HG02642 (cell line): ENCODE measurements at regions not wholly inside any gene's neighbourhood (a gene's known extent, or its start where the extent isn't known, plus 50 kb on each side); places are given as distances from the start of the nearest gene placed in this dataset.
"Not testable (repeated sequence)": the region's sequence is repeated elsewhere in the genome, so short reads cannot be mapped to it uniquely, and the experiment has no call there.

Experiments used
- ATAC-seq: cut with Tn5 transposase; IDR thresholded peaks from one replicate; pipeline ENCODE4 v1.9.1; 2021; ENCODE audit warnings: mild to moderate bottlenecking; ENCODE audit not compliant: unreplicated experiment, poor library complexity

DNA sequence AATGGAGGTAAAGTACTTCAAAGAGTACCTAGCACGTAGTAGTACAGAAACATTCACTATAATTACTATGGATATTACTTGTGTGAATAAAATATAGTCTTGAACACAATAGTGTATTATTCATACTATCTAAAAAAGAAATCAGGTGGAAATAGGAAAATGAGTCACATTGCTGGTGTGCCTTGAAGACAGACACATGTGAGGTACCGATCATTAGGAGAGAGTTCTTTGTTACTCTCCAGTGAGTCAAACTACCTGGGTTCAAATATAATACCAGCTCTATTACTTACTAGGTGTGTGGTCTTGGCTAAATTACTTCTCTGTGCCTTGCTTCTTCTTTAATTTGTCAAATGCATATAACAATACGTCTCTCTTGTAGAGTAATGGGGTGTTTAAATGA lies 50.8 kb upstream of the BEND6 start:
- no peak for ATAC-seq

GRCh38 chr6:56902641-56903464 lies 52.1 kb upstream of the BEND6 start:
- ATAC-seq, result no peak

GRCh38 chr6:56900784-56901183 lies 54.1 kb upstream of the BEND6 start:
- ATAC-seq, result no peak

GRCh38 chr6:56899753-56900152 lies 55.2 kb upstream of the BEND6 start:
- no peak for ATAC-seq

GRCh38 chr6:56899311-56899710 lies 55.6 kb upstream of the BEND6 start:
- no peak for ATAC-seq

DNA sequence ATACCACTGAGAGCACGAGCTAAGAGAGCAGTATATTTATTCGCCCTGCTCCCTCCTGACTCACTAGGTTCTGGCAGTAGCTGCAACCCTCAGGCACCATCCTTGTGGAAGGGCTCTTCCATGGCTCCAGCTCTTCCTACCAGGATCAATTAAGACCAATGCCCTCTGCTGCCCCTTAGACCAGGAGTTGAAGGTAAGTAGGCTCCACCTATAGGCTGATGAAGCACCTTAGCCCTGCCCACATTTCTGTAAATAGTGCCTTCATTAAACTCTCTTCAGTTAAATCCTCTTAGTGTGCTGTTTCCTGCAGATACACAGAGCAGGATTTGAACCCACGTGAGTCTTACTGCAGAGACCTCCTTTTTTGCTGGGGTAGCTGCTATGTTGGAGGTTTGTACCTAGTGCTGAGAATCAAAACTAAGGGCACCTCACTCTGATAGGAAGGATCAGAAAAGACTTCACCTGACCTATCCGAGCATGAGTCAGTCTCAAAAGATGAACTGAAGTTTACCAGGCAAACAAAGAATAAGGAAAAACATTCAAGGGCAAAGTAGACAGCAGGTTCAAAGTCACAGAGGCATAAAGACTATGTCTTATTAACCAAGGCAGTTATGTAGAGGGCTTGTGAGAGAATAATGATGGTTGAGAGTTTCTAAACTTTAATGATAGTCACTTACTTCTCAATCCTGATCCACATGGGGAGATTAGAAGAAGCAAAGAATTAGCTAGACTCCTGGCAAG lies 56.9 kb upstream of the BEND6 start:
- ATAC-seq, result no peak

DNA sequence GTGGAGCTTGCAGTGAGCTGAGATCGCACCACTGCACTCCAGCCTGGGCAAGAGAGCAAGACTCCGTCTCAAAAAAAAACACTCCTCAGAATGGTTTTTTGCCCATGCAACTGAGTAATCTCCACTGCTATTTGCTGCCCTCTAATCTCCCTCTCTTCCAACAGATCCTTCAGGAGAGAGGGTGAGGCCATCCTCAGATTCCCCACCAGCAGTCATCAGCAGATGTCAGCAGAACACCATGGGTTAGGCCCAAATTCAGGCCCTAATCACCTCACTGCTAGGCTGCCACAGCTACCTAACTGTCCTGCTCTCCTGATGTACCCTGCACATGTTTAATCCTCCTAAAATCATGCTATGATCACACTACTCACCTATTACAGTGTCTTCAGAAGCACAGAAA lies 63.2 kb upstream of the BEND6 start:
- no peak for ATAC-seq

GRCh38 chr6:56890683-56891429 lies 64.1 kb upstream of the BEND6 start:
- ATAC-seq, result peak; percentile 98

DNA sequence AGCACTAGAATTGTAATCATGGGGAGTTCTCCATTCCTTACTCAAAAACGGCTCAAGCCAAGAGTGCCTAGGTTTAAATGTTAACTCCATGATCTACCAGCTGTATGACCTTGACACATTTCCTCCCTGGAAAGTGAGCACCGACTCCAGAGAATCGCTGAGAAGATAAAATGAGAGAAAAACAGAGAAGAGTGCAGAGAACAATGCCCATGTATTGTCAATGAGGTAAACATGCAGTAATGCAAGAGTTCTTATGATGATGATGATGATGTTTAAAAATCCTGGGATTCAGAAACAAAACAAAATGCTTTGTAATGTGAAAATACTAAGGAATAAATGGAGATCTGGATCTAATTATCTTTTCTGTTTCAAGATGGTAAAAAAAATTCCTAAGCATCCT lies 64.8 kb upstream of the BEND6 start:
- no peak for ATAC-seq

GRCh38 chr6:56889492-56889891 lies 65.4 kb upstream of the BEND6 start:
- ATAC-seq, result no peak

DNA sequence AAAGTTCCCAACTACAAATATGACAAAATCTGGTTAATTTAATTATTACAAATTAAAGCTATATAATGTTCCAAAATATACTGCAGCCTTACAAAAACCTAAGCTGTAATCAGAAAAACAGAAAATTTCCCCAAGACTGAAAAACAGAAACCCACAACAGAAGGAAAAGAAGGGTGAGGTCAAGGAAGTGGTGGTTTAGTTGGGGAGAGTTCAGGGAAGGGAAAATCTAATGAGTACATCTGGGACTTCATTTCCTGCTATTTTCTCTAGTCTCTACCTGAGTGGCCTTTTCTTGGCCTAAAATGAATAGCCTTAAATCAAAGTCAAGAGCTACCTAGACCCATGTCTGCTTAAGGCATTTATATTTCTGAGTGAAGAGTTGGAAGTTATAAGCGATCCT lies 66.2 kb upstream of the BEND6 start:
- no peak for ATAC-seq

DNA sequence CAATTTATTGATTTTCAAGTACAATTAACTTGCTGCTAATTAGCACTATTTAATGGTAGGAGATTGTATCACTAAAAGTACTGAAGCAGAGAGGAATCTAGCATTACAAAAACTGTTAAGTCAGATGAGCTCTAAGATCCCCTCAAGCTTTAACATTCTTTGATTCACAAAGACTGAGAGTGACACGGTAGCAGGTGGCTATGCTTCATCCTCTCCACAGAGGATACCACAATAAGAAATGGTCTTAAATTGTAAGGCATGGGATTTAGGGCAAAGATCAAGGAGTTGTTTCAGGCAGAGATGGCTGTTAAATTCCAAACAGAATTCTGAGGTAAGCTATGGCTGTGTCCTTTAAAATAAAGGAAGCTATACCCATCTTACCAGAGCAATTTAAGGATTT lies 67.8 kb upstream of the BEND6 start:
- ATAC-seq, result no peak

DNA sequence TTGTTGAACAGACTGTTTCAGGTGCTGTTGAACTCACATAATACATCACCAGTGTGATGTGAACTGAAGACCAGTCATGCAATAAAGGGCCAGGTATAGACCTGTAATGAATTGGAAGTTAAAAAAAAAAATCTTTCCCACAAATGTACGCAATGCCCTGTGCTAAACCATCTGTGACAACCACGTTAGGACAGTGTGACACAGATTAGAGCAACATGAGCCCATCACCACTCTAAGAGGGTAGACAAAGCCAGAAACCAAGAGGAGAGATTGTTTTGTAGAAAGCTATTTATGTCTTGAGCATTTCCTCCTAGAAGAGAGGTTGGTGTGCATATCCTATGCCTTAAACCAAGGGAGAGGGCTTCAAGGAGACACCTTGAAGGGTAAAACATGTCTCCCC lies 77.0 kb upstream of the BEND6 start:
- no peak for ATAC-seq

DNA sequence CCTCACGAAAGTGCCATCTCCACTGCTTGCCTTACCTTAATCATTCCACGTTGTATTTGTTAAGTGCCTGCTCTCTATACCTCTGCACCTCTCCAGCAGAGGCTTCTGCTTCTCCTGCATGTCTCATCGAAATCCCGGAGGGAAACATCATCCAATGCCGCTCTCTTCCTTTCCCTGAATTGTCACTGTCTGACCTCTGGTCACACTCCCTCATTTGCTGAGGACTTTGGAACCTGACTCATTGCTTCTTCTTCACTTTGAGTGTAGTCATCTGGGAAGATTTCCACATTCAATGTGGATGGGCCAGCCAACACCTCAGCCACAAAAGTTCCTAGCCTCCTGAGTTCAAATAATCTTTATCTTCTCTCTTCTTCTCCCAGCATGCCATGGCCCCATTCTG lies 78.9 kb upstream of the BEND6 start:
- no peak for ATAC-seq

- ATAC-seq, result no peak
Measured at GRCh38 chr6:56875523-56875922, 79.4 kb upstream of the BEND6 start.

DNA sequence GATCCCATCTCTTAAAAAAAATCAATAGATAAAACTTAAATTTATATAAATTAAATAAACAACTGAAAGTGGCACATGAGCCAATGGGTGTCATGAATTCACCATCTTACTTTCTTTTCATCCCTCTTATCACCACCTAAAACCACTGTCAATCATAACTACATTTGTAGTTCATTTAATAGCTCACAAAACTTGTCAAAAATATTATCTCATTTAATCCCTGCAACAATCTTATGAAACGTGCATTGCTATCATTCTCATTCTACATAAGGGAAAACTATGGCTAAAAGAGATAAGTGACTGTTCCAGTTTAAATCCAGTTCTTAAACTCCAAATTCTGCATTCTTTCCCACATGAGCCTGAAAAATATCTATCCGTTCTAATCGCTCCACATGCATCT lies 80.6 kb upstream of the BEND6 start:
- ATAC-seq, result no peak

- not testable (repeated sequence) for ATAC-seq
Measured at GRCh38 chr6:56870053-56870452, 84.9 kb upstream of the BEND6 start.

DNA sequence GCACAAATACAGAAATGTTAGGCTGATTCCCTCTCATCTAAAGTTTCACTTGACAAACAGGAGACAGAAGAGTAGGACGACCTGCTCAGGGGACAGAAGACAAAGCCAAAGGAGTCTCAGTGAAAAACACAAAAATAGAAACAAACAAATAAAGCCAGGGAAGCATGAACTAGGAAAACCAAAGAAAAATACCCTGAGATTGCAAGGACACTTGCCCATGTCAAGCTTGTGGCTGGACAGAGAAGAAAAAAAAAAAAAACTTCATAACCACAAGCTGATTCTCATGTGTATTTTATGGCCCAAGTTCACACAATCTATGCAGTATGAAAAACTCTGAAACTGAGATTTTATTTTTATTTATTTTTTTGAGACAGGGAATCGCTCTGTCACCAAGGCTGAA lies 85.6 kb upstream of the BEND6 start:
- ATAC-seq, result no peak

DNA sequence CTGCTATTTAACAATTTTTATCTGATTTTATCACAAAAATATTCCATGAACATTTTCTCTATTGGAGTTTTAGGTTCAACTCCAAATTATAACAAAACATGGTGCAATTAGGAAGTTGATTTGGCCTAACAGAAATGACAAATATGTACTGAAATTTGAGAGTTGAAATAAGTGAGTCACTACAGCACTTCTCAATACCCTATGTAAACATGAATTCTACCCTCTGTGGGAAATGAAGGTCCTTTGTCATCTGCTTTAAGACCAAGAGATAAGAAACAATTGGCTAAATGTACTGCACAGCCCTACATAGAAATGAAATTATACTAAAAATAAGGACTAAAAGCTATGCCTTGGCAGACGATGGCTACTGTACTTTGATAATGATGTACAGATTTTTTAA lies 86.2 kb upstream of the BEND6 start:
- ATAC-seq, result no peak

- ATAC-seq, result no peak
Measured at GRCh38 chr6:56866917-56867522, 87.9 kb upstream of the BEND6 start.
